Activated CD8-positive, alpha-beta memory T cell treated with anti-CD3 and anti-CD28 coated beads, Interleukin-2, amount 10 ng/mL, durations not matched to agents 7 days and 5 days (primary cell): ENCODE measurements at regions not wholly inside any gene's neighbourhood (a gene's known extent, or its start where the extent isn't known, plus 50 kb on each side); places are given as distances from the start of the nearest gene placed in this dataset.

ENCODE experiments used
- ATAC-seq: fragments of 150-1000 bp; cut with Tn5 transposase; one replicate; pipeline ENCODE4 v1.10.0; 2021; ENCODE audit warnings: moderate library complexity
- CTCF ChIA-PET: fragments of 350-600 bp; sonication (Branson Sonifier 250); formaldehyde crosslinking; loops from one replicate; lab custom pipeline; 2021; ENCODE audit warnings: antibody characterized with exemption; lab: Charles Lee
- DNase-seq: peaks from one replicate; pipeline ENCODE4 v3.0.0-alpha.2; 2020
- H3K27ac Mint-ChIP-seq: one replicate; pipeline ENCODE4 v1.8.0; 2021; ENCODE audit warnings: mild to moderate bottlenecking, mixed read lengths
- H3K27me3 Mint-ChIP-seq: one replicate; pipeline ENCODE4 v1.8.0; 2021; ENCODE audit warnings: mixed read lengths
- H3K36me3 Mint-ChIP-seq: one replicate; pipeline ENCODE4 v1.8.0; 2021; ENCODE audit warnings: mild to moderate bottlenecking, mixed read lengths
- H3K4me1 Mint-ChIP-seq: one replicate; pipeline ENCODE4 v1.8.0; 2021; ENCODE audit warnings: mixed read lengths
- H3K4me3 Mint-ChIP-seq: one replicate; pipeline ENCODE4 v1.8.0; 2021; ENCODE audit warnings: mild to moderate bottlenecking, moderate library complexity, mixed read lengths
- H3K9me3 Mint-ChIP-seq: one replicate; pipeline ENCODE4 v1.8.0; 2022; ENCODE audit warnings: low read depth, mixed read lengths

DNA sequence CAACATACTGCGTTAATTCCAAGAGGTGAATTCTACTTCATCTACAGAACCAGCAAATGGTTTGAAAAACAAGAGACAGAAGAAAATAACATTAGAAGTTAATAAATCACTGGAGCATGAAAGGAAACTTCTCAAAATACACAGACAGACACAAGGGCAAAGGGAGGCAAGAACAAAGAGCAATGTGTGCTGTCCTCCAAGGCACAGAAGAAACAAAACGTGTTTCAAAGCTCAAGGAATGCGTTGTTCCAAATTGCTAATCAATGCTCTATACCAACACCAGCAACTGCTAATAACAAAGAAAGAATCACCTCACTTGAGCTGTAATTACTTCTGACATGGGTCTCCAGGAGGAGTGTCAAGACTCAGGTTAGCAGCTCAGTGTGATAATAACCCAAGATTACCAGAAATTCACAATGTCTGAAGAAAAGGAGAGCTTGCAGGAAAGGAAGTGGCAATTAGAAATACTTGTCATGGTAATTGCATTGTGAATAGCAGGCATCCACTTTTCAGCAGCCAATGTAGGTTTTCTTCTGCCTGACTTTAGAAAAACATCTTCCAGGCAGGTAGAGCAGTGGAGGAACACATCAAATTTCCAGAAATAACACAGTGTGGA, 175.4 kb downstream of the SEC16B start:
- no peaks in the 10 kb centered on the region for H3K36me3 Mint-ChIP-seq
- DNase-seq (no peak), ATAC-seq (no peak)
- peaks cover 2% of the 10 kb centered on the region for H3K9me3 Mint-ChIP-seq
- H3K27me3 Mint-ChIP-seq, result no peaks in the 10 kb centered on the region
- no peaks in the 10 kb centered on the region for H3K4me1 Mint-ChIP-seq
- CTCF ChIA-PET, result no interaction called here
- H3K27ac Mint-ChIP-seq, result no peak overlapping the region
- no peak overlapping the region for H3K4me3 Mint-ChIP-seq

GRCh38 chr1:177793900-177794299, 176.0 kb downstream of the SEC16B start:
- H3K27me3 Mint-ChIP-seq, result no peaks in the 10 kb centered on the region
- H3K4me1 Mint-ChIP-seq, result no peaks in the 10 kb centered on the region
- DNase-seq (no peak), ATAC-seq (no peak)
- H3K4me3 Mint-ChIP-seq, result no peak overlapping the region
- H3K9me3 Mint-ChIP-seq, result peaks cover 2% of the 10 kb centered on the region
- no peak overlapping the region for H3K27ac Mint-ChIP-seq
- CTCF ChIA-PET, result no interaction called here
- no peaks in the 10 kb centered on the region for H3K36me3 Mint-ChIP-seq

DNA sequence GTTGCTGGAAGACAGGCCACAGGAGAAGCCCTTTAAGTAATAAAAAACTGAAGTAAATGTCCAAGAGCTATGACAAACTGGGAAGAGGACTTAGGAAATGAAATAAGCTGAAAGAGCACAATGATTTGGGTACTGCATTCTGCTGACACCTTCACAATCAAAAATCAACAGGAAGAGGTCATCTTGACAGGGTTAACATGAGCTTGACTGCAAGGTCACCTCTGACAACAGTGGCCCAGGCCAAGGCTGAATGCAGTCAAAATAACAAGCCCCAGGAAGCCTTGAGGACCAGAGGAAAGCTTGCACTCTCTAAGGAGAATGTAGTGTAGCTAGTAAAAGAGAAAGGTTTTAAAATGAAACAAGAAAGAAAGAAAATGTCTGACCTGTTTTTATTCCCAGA, 179.3 kb downstream of the SEC16B start:
- DNase-seq, result no peak
- Mint-ChIP-seq H3K4me1 (no peaks in the 10 kb centered on the region), H3K27ac (no peak overlapping the region), H3K36me3 (no peaks in the 10 kb centered on the region), H3K4me3 (no peak overlapping the region), H3K9me3 (peaks cover 2% of the 10 kb centered on the region), H3K27me3 (no peaks in the 10 kb centered on the region)
- CTCF ChIA-PET, result no interaction called here
- ATAC-seq, result no peak

DNA sequence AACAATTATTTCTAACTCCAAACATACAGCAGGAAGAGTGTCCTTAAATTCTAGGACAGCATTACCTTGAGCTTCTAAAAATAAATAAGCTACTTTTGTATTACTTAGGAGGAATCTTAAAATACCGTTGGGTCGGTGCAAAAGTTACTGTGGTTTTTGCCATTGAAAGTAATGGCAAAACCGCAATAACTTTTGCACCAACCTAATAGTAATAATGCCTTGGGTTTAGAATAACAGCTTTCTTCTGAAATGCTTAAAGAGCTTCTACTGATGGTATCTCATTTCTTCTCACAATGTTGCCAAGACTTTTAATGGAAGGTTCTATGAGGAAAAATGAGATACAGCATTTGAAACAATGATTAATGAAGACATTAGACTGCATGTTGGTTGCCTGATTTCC, 179.9 kb downstream of the SEC16B start:
- ATAC-seq, result no peak
- no peak overlapping the region for H3K27ac Mint-ChIP-seq
- H3K36me3 Mint-ChIP-seq, result no peaks in the 10 kb centered on the region
- CTCF ChIA-PET, result no interaction called here
- no peaks in the 10 kb centered on the region for H3K4me1 Mint-ChIP-seq
- no peak overlapping the region for H3K4me3 Mint-ChIP-seq
- peaks cover 2% of the 10 kb centered on the region for H3K9me3 Mint-ChIP-seq
- no peak for DNase-seq
- no peaks in the 10 kb centered on the region for H3K27me3 Mint-ChIP-seq

- Mint-ChIP-seq H3K27ac (no peak overlapping the region), H3K36me3 (no peaks in the 10 kb centered on the region), H3K4me3 (no peak overlapping the region), H3K9me3 (peaks cover 4% of the 10 kb centered on the region), H3K4me1 (no peaks in the 10 kb centered on the region), H3K27me3 (no peaks in the 10 kb centered on the region)
- ATAC-seq (no peak), DNase-seq (no peak)
- CTCF ChIA-PET, result no interaction called here
Observed at GRCh38 chr1:177786176-177786745, 183.6 kb downstream of the SEC16B start.

GRCh38 chr1:177784936-177785335, 184.9 kb downstream of the SEC16B start:
- CTCF ChIA-PET, result no interaction called here
- DNase-seq (no peak), ATAC-seq (no peak)
- H3K4me1 Mint-ChIP-seq, result no peaks in the 10 kb centered on the region
- H3K27me3 Mint-ChIP-seq, result no peaks in the 10 kb centered on the region
- H3K36me3 Mint-ChIP-seq, result no peaks in the 10 kb centered on the region
- no peak overlapping the region for H3K4me3 Mint-ChIP-seq
- H3K9me3 Mint-ChIP-seq, result peaks cover 4% of the 10 kb centered on the region
- no peak overlapping the region for H3K27ac Mint-ChIP-seq

DNA sequence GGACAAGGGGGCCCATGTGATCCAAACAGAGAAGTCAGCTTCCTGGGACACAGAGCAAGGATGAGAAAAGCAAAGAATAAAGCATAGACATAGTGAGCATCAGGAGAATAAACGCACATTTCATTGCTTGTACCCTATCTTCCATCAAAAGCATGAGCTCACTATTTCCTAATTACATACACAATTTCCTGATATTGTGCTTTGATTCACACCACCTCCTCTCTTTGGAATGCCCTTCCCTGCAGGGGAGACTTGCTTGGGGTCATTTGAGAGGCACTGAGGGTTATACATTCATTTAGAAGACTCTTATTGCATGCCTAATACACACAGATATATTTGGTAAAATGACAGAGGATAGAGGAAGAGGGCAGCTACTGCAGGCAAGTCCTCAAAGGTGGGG, 185.4 kb downstream of the SEC16B start:
- no peak for ATAC-seq
- Mint-ChIP-seq H3K9me3 (peaks cover 4% of the 10 kb centered on the region), H3K27me3 (no peaks in the 10 kb centered on the region), H3K4me1 (no peaks in the 10 kb centered on the region), H3K4me3 (no peak overlapping the region), H3K27ac (no peak overlapping the region), H3K36me3 (no peaks in the 10 kb centered on the region)
- DNase-seq, result no peak
- CTCF ChIA-PET, result no interaction called here

GRCh38 chr1:177783051-177783450, 186.8 kb downstream of the SEC16B start:
- Mint-ChIP-seq H3K9me3 (peaks cover 7% of the 10 kb centered on the region), H3K27ac (no peak overlapping the region), H3K36me3 (no peaks in the 10 kb centered on the region), H3K27me3 (no peaks in the 10 kb centered on the region), H3K4me1 (no peaks in the 10 kb centered on the region), H3K4me3 (no peak overlapping the region)
- CTCF ChIA-PET, result no interaction called here
- no peak for DNase-seq
- ATAC-seq, result no peak

DNA sequence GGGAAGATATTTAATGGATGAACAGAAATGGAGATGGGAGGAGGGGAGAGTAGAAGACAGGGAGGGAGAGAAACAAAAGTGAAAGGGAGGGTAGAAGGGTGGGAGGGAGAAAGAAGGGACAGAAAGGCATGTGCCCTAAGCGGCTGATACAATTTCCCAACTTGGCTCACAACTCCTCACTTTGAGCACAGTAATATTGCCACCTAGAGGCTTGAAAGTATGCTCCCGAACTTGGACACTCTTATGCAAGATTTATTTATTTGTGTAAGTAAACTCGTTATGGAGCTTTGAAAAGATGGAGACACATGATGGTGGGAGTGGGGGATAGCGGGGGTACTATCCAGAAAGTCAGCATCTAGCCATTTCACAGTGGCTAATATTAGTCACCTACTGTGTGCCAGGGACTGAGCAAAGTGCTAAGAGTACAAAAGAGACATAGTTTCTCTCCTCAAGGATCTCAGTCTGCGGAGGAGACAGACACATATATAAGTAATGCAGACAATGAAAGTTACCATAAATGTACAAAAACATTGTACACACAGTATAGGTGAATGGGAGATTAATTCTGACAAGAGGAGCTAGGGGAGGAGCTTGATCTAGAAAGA, 189.7 kb downstream of the SEC16B start:
- DNase-seq (no peak), ATAC-seq (no peak)
- H3K9me3 Mint-ChIP-seq, result peaks cover 7% of the 10 kb centered on the region
- no peak overlapping the region for H3K27ac Mint-ChIP-seq
- no peak overlapping the region for H3K4me3 Mint-ChIP-seq
- no peaks in the 10 kb centered on the region for H3K27me3 Mint-ChIP-seq
- CTCF ChIA-PET, result no interaction called here
- no peaks in the 10 kb centered on the region for H3K36me3 Mint-ChIP-seq
- no peaks in the 10 kb centered on the region for H3K4me1 Mint-ChIP-seq

- H3K4me3 Mint-ChIP-seq, result no peak overlapping the region
- H3K36me3 Mint-ChIP-seq, result no peaks in the 10 kb centered on the region
- DNase-seq (no peak), ATAC-seq (no peak)
- no peak overlapping the region for H3K27ac Mint-ChIP-seq
- no peaks in the 10 kb centered on the region for H3K27me3 Mint-ChIP-seq
- peaks cover 7% of the 10 kb centered on the region for H3K9me3 Mint-ChIP-seq
- H3K4me1 Mint-ChIP-seq, result no peaks in the 10 kb centered on the region
- CTCF ChIA-PET, result no interaction called here
Observed at GRCh38 chr1:177779166-177779965, 190.5 kb downstream of the SEC16B start.

GRCh38 chr1:177775924-177776323, 193.9 kb downstream of the SEC16B start:
- H3K27ac Mint-ChIP-seq, result no peak overlapping the region
- H3K36me3 Mint-ChIP-seq, result no peaks in the 10 kb centered on the region
- DNase-seq (no peak), ATAC-seq (no peak)
- CTCF ChIA-PET, result no interaction called here
- H3K4me3 Mint-ChIP-seq, result no peak overlapping the region
- H3K27me3 Mint-ChIP-seq, result no peaks in the 10 kb centered on the region
- no peaks in the 10 kb centered on the region for H3K4me1 Mint-ChIP-seq
- peaks cover 6% of the 10 kb centered on the region for H3K9me3 Mint-ChIP-seq

- no peak overlapping the region for H3K27ac Mint-ChIP-seq
- DNase-seq (no peak), ATAC-seq (no peak)
- CTCF ChIA-PET, result no interaction called here
- no peaks in the 10 kb centered on the region for H3K4me1 Mint-ChIP-seq
- H3K36me3 Mint-ChIP-seq, result no peaks in the 10 kb centered on the region
- peaks cover 4% of the 10 kb centered on the region for H3K9me3 Mint-ChIP-seq
- H3K4me3 Mint-ChIP-seq, result no peak overlapping the region
- H3K27me3 Mint-ChIP-seq, result no peaks in the 10 kb centered on the region
Observed at GRCh38 chr1:177772386-177772960, 197.4 kb downstream of the SEC16B start.

DNA sequence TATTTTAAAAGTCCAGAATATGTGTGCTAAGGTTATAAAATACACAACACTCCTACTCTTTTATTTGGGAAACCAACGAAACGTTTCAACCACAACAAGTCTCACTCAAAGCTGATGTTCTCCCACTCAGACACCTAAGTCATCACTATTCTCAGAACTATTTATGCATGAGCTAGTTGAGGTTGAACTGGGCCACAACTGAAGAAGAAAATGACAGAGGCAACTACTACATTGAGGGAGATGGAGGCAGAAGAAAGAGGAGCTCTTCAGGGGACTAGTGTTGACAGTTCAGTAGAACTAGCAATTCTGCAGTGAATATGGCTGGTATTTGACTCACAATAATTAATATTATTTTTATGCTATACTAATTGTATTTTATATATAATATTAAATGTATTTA, 198.2 kb downstream of the SEC16B start:
- H3K36me3 Mint-ChIP-seq, result no peaks in the 10 kb centered on the region
- DNase-seq, result no peak
- peaks cover 4% of the 10 kb centered on the region for H3K9me3 Mint-ChIP-seq
- H3K4me3 Mint-ChIP-seq, result no peak overlapping the region
- ATAC-seq, result no peak
- no peaks in the 10 kb centered on the region for H3K27me3 Mint-ChIP-seq
- no peaks in the 10 kb centered on the region for H3K4me1 Mint-ChIP-seq
- H3K27ac Mint-ChIP-seq, result no peak overlapping the region
- CTCF ChIA-PET, result no interaction called here
